ENCODE measurements at regions not wholly inside any gene's neighbourhood (a gene's known extent, or its start where the extent isn't known, plus 50 kb on each side); places are given as distances from the start of the nearest gene placed in this dataset.

- TF ChIP-seq CTCF (IDR thresholded peaks at IDR 0.05) (no peak), POLR2A (IDR thresholded peaks at IDR 0.05) (no peak)
Measured at GRCh38 chr11:43554148-43554473, 126.4 kb upstream of the HSD17B12 start.

Measured in sigmoid colon (tissue), 3 donors.